AG20443 (cell line): ENCODE measurements at regions not wholly inside any gene's neighbourhood (a gene's known extent, or its start where the extent isn't known, plus 50 kb on each side); places are given as distances from the start of the nearest gene placed in this dataset.

Experiments used
- DNase-seq: peaks from one replicate; pipeline ENCODE4 v3.0.0; 2012; ENCODE audit warnings: low spot score, mixed read lengths

GRCh38 chr13:105607426-105607825 lies 928.0 kb downstream of the EFNB2 start:
- no peak for DNase-seq

DNA sequence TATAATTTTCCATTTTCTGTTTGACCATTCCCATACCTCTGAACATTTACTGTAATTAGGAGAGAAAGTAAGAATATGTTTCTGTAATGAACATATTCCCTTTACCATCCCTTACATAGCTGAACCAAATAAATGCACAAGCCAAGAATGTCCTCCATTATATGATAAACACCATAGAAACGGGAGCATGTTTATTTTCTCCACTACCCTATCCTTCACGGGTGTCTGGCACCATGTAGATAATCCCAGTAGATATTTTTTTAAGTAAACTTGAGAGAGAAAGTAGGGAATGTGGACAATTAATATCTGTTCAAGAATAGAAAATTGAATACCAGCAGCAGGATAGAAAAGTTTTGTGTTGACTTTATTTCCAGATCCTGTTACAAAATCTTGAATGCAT lies 928.4 kb downstream of the EFNB2 start:
- no peak for DNase-seq

- DNase-seq = no peak
Observed at GRCh38 chr13:105602956-105603670, 932.3 kb downstream of the EFNB2 start.

GRCh38 chr13:105599477-105600037 lies 935.9 kb downstream of the EFNB2 start:
- no peak for DNase-seq

GRCh38 chr13:105598529-105598928 lies 936.9 kb downstream of the EFNB2 start:
- DNase-seq = peak; percentile 18

DNA sequence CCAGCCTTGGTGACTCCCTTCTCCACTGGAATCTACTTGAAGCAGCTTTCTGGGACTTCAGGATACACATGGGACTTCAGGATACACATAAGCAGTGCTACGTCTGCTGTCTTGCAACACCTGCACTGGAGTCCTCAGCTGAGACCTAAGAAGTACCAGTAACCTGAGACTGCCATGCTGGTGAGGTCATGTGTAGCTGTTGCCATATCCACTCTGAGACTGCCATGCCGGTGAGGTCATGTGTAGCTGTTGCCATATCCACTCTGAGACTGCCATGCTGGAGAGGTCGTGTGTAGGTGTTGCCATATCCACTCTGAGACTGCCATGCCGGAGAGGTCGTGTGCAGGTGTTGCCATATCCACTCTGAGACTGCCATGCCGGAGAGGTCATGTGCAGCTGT lies 937.9 kb downstream of the EFNB2 start:
- DNase-seq = no peak

DNA sequence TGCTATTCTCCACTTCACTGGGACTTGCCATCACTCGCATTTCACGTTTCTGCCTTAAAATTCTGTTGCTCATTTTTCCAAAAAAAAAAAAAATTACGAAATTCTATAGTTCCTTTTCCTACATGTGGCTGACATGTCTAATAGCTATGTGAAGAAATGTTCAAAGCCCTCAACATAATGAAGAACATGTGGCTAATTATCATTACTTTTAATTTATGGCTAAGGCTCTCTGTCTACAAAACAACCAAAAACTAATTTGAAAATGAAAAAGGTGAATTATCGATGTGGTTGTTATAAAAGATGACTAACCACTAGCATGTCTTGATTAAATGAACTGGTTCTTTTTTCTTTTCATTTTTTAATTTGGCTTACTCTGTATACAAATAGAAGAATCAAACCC lies 940.0 kb downstream of the EFNB2 start:
- DNase-seq = no peak

- no peak for DNase-seq
Observed at GRCh38 chr13:105591277-105591676, 944.2 kb downstream of the EFNB2 start.

DNA sequence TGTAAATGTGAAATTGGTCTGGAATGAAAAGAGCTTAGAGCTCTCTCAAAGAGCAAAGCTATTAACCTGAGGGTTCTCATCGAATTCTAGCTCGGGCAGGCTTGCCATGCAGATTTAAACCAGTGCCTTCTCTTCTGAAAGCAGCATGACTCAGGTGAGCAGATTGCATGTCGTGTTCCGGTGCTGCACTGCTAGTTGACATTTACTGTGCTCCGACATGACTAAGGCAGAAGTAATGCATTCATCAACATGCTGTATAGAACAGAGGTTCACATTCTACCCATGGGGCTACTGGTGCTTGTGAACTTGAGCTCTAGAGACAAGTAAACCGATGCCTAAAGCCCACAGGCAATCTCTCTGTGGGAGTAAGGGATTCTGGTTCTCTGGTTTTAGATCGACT lies 947.7 kb downstream of the EFNB2 start:
- no peak for DNase-seq

- no peak for DNase-seq
Observed at GRCh38 chr13:105579821-105580710, 955.4 kb downstream of the EFNB2 start.

DNA sequence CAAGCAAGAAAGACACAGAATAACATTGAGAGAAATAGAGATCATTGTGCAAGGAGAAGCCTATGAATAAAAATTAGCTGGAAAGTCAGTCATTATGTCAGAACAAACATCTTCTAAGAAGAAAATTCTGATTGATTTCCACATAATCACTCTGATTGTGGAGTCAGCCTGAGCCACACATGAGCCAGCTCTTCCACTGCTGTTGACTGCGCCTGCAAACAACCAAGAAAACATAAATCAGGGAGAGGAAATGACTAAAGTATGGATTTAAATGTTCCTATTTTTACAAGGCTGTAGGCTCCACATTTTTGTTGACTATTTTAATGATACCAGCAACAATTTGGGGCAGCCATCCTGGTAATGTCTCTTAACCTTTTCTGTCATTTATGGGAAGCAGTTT lies 962.3 kb downstream of the EFNB2 start:
- no peak for DNase-seq

GRCh38 chr13:105572401-105572800 lies 963.1 kb downstream of the EFNB2 start:
- no peak for DNase-seq

- DNase-seq = no peak
Observed at GRCh38 chr13:105569816-105570215, 965.6 kb downstream of the EFNB2 start.

GRCh38 chr13:105567951-105568525 lies 967.4 kb downstream of the EFNB2 start:
- no peak for DNase-seq

DNA sequence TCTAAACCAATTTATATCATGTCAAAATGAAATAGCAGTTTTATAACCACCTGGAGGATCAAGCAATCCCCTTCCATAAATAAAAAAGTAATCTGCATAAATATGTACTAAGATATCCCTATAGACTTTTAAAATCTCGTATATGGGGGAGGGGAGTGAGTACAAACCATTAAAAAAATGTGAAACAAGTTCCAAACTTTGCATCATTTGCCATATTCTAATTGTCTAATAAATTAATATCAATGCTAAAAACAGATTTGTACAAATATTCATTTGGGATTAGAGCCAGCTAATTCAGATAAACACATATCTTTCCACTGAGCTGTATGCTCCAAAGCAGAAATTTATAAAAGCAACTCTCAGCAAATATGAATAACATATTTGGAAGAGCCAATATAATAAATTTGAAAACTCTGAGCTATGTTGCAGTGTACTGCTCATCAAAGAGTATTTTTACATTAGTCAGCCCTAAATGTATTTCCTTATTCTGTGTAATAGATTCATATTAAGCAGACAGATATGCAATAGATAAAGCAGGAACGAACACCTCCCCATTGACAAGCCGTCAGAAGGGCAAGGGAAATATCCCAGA lies 970.2 kb downstream of the EFNB2 start:
- DNase-seq = no peak

- DNase-seq = no peak
Observed at GRCh38 chr13:105552078-105552477, 983.4 kb downstream of the EFNB2 start.

GRCh38 chr13:105547851-105548250 lies 987.6 kb downstream of the EFNB2 start:
- DNase-seq = no peak

DNA sequence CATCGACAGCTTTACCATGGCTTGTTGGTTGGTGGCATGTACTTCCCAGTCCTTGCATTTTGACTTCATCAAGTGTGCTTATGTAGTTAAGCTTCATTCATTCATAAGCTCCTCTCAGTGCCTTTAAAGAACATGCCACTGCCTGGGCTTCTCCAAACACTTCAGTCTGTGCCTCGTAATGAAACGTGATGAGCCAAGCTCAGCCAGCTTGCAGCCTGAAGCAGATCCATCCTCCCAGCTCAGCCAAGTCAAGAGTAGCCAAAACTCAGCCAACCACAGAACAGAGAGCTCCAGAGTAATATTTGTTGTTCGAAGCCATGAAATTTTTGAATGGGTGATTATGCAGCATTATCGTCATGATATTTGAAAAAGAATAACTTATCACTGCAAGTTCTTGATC lies 989.7 kb downstream of the EFNB2 start:
- no peak for DNase-seq

- no peak for DNase-seq
Observed at GRCh38 chr13:105543742-105544141, 991.7 kb downstream of the EFNB2 start.

GRCh38 chr13:105541565-105541964 lies 993.9 kb downstream of the EFNB2 start:
- no peak for DNase-seq

DNA sequence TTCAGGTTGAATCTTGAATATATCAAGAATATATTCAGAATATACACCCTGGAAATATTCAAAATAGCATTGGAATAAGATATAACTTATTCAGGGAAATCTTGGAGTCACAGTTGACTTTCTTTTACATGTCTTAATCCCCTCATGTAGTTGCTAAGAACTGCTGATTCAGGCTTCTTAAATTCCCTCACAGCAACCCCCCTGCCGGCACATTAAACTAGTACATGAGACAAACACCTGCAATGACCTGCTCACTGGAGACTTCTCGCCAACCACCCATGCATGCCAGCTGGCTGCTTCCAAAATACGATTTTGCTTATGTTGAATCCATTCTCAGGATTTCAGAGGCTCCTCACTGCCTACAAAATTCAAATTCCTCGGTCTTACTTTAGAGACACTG lies 997.1 kb downstream of the EFNB2 start:
- no peak for DNase-seq

GRCh38 chr13:105537113-105537512 lies 998.3 kb downstream of the EFNB2 start:
- no peak for DNase-seq
